ENCODE measurements at regions not wholly inside any gene's neighbourhood (a gene's known extent, or its start where the extent isn't known, plus 50 kb on each side); places are given as distances from the start of the nearest gene placed in this dataset.
"Not testable (repeated sequence)": the region's sequence is repeated elsewhere in the genome, so short reads cannot be mapped to it uniquely, and the experiment has no call there.

GRCh38 chr6:15769511-15770018, 106.7 kb upstream of the DTNBP1 start:
- DNase-seq: no peak

DNA sequence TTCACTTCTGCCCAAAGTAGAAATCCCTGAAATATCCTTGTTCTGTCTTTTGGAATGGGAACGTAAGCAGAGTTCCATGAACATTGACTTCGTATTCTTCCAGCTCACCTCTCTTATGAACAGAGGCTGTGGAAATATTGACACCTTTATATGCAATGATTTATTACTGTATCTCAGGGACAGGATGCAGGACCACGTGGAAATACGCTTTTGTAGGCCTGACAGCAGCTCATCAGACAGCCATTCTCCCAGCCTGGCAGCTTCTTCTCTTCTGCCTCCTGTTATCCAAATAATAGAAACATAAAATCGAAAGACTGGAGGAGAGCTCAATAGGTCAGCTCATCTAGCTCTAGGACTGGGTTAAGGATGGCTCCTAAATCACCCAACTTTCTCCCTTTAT, 106.2 kb upstream of the DTNBP1 start:
- no peak for DNase-seq

GRCh38 chr6:15763837-15764236, 101.0 kb upstream of the DTNBP1 start:
- DNase-seq: peak in 2 of 3 donors; percentile 28 to 32

GRCh38 chr6:15763364-15763763, 100.5 kb upstream of the DTNBP1 start:
- DNase-seq: no peak

GRCh38 chr6:15761045-15761502, 98.2 kb upstream of the DTNBP1 start:
- DNase-seq: no peak

GRCh38 chr6:15758631-15759215, 95.9 kb upstream of the DTNBP1 start:
- no peak for DNase-seq

- peak in 1 of 3 donors; percentile 51 for DNase-seq
These were observed 92.7 kb upstream of the DTNBP1 start for GRCh38 chr6:15755526-15755925.

- no peak for DNase-seq
These were observed 91.9 kb upstream of the DTNBP1 start for GRCh38 chr6:15754706-15755079.

- DNase-seq: peak in 1 of 3 donors; percentile 43
These were observed 91.3 kb upstream of the DTNBP1 start for GRCh38 chr6:15754035-15754705.

GRCh38 chr6:15752820-15753219, 90.0 kb upstream of the DTNBP1 start:
- no peak for DNase-seq

DNA sequence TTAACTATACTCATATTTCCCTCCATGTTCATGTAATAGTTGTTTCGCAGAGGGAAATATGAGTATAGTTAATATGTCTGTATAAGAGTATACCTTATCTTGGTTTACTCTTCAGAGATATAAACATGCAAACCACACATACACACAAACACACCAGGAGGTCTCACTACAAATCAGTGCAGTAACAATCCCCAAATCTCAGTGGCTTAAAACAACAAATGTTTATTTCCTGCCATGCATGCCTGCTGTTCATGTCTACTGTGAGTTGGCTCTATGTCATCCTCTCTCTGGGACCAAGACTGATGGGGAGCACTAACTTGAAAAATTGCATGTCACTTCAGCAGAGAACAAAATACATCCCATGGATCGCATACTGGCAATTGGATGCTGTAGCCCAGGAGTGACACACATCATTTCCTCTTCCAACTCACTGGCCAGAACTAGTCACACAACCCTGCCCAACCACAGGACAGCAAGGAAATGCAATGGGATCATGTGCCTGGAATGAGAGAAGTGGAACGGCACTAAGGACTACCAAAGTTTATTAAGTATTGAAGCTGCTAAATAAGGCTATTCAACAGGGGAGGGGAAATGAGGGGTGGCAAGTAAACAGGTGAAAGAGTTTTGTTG, 89.0 kb upstream of the DTNBP1 start:
- DNase-seq: no peak

DNA sequence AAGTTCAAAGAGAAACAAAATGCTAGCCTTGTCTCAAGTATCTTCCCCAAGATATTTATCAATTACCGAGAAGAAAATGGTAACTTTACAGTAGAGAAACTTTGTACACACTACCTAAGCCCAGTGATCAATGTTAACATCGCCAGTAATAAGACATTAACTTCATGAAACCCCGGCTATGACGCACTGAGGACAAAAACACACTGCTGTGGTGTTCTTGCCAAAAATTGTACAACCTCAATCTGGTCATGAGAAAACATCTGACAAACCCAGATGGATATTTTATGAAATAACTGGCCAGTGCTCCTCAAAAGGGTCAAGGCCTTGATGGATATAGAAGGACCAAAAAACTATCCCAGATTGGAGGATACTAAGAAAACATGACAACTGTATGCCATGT, 85.5 kb upstream of the DTNBP1 start:
- no peak for DNase-seq

DNA sequence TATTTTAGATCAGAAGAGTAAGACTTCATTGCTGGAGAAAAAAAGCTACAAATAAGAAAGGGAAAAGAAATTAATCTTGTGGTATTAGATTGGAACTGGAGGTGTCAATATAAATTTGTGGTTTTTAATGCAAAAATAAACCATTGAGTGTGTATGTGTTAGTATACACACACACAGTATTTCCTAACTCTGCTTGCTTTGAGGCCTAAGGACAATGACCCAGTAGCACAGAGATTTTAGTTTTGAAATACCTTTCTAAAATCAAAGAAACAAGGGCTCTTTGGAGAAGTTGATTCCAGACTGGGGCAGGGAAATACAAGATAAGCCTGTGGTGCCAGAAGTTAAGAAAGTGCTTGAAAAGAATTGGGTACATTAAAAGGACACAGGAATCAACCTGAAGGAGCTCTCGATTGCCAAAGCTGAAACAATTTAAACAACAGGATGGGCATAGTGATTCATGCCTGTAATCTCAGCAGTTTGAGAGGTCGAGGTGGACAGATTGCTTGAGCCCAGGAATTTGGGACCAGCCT, 84.6 kb upstream of the DTNBP1 start:
- DNase-seq: no peak

DNA sequence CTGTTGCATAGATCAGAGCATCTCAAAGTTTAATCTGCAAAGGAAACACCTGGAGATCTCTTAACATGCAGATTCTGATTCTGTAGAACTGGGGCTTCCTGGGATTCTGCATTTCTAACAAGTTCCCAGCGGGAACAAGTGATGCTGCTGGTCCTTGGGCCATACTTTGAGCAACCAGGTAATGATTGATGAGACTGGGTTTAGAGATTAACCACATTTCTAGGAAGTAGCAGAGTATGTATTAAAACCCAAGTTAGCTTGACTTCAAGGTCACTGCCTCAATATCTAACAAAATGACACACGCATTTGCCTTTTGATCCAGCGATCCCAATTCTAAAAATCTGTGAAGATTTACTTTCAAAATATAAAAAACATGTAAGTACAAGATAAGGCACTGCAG, 83.0 kb upstream of the DTNBP1 start:
- DNase-seq: no peak

- DNase-seq: no peak
These were observed 82.1 kb upstream of the DTNBP1 start for GRCh38 chr6:15744818-15745402.

GRCh38 chr6:15742013-15742412, 79.2 kb upstream of the DTNBP1 start:
- not testable (repeated sequence) for DNase-seq

DNA sequence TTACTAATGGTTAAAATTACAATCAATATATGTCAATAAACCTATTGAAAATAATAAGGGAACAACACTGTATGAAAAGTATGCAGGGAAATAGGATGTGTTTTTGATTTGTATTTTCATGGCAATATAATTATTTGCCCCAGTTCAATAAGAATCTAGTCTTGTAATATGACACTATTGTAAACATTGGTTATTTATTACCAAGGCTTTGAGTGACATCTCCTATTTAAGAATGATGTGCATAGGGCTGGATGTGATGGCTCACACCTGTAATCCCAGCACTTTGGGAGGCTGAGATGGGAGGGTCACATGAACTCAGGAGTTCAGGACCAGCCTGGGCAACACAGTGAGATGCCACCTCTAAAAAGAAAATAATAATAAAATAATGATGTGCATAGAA, 78.6 kb upstream of the DTNBP1 start:
- DNase-seq: no peak

DNA sequence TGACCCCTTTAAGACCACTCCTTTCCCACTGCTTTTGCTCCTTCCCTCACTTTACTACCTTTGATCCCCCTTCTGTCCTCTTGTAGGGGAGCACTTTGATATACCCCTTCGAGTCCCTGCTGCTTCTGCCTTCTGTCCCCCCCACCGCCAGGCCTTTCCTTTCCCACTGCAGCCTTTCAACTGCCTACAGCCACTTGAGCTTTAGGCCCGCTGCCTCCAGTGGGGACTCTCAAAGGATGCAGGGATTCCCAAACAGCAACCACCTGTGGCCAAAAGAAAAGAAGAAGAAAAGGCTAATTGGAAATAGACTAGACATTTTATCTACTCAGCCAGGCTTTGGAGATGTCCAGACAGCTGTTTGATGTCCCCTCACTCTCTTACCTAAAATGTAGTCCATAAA, 77.0 kb upstream of the DTNBP1 start:
- DNase-seq: no peak

GRCh38 chr6:15739353-15739752, 76.5 kb upstream of the DTNBP1 start:
- no peak for DNase-seq

DNA sequence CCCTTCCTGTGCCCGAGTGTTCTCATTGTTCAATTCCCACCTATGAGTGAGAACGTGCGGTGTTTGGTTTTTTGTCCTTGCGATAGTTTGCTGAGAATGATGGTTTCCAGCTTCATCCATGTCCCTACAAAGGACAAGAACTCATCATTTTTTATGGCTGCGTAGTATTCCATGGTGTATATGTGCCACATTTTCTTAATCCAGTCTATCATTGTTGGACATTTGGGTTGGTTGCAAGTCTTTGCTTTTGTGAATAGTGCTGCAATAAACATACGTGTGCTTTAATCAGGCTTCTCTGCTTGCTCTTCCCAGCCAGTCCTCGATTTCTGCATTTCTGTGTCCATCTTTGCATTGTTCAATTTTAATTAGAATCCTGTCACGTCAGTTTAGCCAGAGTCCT, 75.4 kb upstream of the DTNBP1 start:
- not testable (repeated sequence) for DNase-seq

DNA sequence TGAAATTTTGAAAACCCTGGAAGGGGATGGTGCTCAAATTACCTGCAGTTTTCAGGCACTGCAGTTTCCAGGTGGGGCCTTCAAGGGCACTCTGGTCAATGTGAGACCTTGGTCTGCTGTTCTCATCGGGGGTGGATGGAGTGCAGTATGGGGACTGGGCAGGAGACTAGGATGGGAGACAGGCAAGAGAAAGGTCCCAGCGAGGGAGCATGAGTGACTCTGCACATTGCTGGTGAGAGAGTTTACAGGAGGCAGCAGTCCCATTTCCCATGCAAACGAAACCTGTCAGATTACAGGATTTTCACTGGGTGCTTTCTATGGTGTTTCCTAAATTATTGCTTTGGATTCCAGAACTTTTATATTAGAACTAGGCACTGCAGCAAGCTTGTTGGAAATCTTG, 73.5 kb upstream of the DTNBP1 start:
- DNase-seq: no peak

DNA sequence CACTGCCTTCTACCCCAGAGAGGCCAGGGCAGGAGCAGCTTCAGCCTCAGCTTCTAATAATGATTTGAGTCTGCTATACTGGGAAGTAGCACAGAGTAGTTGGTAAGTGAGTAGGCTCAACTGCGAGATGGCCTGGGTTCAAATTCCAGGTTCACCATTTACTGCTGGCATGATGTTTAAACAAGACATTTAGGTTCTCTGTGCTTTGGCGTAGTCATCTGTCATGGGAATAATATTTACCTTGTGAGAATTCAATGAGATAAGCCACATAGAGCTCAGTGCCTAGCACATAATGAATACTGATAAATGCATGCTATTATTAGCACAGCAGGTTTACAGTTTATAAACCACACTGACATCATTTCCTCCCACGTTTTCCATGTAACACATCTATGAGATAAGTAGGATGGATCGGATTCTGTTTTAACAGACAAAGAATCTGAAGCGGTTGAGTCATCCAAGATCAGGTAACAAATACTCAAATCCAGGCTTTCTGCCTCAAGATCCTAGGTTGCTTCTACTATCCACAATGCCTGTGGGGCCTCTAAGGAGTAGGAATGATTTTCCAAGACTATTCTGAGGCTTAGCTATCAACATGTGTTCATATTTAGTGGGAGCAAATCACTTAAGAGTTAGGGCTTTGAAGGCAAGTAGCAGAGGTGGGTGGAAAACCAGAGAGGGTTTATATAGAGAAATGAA, 72.9 kb upstream of the DTNBP1 start:
- DNase-seq: peak in 1 of 3 donors; percentile 38

Measured in muscle of back (tissue), 3 donors.